RWPE2 (cell line): ENCODE measurements at regions not wholly inside any gene's neighbourhood (a gene's known extent, or its start where the extent isn't known, plus 50 kb on each side); places are given as distances from the start of the nearest gene placed in this dataset.

Experiments used
- ATAC-seq: fragments of 200-7000 bp; cut with Tn5 transposase; 3 replicates; pipeline ENCODE4 v1.9.1; 2021; ENCODE audit warnings: low read depth
- DNase-seq: peaks from one replicate; pipeline ENCODE4 v3.0.0-alpha.2; 2020; ENCODE audit warnings: low spot score
- H3K27ac ChIP-seq: fragments of 450-650 bp; 2 replicates; pipeline ENCODE4 v1.5.1; 2017; ENCODE audit warnings: mild to moderate bottlenecking; ENCODE audit not compliant: poor library complexity, severe bottlenecking
- H3K27me3 ChIP-seq: fragments of 250-450 bp; sonication (Bioruptor Pico); 2 replicates; pipeline ENCODE4 v1.5.1; 2021; ENCODE audit warnings: mild to moderate bottlenecking, moderate library complexity; ENCODE audit not compliant: insufficient read depth, poor library complexity, severe bottlenecking
- H3K36me3 ChIP-seq: fragments of 250-450 bp; sonication (Bioruptor Pico); 2 replicates; pipeline ENCODE4 v1.5.1; 2020; ENCODE audit warnings: low read depth, mild to moderate bottlenecking, moderate library complexity
- H3K4me1 ChIP-seq: fragments of 250-450 bp; sonication (Bioruptor Pico); 2 replicates; pipeline ENCODE4 v1.5.1; 2021; ENCODE audit warnings: mild to moderate bottlenecking, moderate library complexity; ENCODE audit not compliant: insufficient read depth, poor library complexity, severe bottlenecking
- H3K4me3 ChIP-seq: fragments of 250-450 bp; sonication (Bioruptor Pico); 2 replicates; pipeline ENCODE4 v1.5.1; 2021; ENCODE audit warnings: mild to moderate bottlenecking, moderate library complexity; ENCODE audit not compliant: severe bottlenecking
- H3K9me3 ChIP-seq: fragments of 250-450 bp; sonication (Bioruptor Pico); 2 replicates; pipeline ENCODE4 v1.5.1; 2021; ENCODE audit warnings: mild to moderate bottlenecking, moderate library complexity; ENCODE audit not compliant: severe bottlenecking
- TF ChIP-seq, protein P1 (sequence below): fragments of 450-650 bp; IDR thresholded peaks from one replicate; pipeline ENCODE4 v1.5.1; 2017; ENCODE audit warnings: mild to moderate bottlenecking, moderate library complexity; ENCODE audit not compliant: poor library complexity, severe bottlenecking

DNA sequence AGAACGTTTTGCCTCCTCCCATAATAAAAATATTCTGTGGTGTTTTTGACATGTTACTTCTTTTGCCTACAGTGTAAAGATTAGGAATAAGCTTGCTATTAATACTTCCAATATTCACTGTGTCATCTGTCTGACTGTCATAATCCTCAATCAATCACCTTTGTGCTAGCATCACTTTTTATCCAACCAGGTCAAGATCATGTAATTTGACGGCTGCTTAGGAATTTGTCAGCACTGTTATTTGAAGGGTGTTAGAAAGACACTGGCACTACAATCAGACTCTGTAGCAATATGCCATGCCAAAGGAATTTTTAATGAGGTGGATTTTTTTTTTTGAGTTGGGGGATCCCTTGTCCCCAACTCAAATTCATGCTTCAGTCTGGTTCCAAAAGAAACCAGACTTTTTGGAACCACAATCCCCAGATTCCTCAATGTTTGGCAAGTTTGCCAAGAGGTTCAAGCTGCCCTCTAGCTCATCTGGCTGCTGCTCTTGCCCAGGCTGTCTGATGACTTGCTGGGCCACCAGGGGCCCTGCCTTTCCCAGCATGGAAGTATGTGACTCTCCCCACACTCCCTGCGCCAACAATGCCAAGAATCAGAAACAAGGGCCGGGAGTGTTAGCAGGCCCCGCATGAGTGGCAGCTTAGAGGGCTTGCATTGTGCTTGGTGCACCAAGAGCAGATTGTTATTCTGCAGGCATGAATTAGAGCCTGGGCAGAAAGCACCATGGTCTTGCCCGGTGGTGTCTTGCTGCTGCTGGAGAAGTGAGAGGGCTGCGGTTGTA lies 58.6 kb upstream of the TSC22D2 start:
- no peak overlapping the region for H3K4me3 ChIP-seq
- ATAC-seq: no peak
- H3K36me3 ChIP-seq: no peaks in the 10 kb centered on the region
- DNase-seq: no peak
- H3K27me3 ChIP-seq: no peaks in the 10 kb centered on the region
- peaks cover 81% of the 10 kb centered on the region for H3K4me1 ChIP-seq
- H3K27ac ChIP-seq: peak overlapping the region; percentile 97
- TF ChIP-seq, protein P1, sequence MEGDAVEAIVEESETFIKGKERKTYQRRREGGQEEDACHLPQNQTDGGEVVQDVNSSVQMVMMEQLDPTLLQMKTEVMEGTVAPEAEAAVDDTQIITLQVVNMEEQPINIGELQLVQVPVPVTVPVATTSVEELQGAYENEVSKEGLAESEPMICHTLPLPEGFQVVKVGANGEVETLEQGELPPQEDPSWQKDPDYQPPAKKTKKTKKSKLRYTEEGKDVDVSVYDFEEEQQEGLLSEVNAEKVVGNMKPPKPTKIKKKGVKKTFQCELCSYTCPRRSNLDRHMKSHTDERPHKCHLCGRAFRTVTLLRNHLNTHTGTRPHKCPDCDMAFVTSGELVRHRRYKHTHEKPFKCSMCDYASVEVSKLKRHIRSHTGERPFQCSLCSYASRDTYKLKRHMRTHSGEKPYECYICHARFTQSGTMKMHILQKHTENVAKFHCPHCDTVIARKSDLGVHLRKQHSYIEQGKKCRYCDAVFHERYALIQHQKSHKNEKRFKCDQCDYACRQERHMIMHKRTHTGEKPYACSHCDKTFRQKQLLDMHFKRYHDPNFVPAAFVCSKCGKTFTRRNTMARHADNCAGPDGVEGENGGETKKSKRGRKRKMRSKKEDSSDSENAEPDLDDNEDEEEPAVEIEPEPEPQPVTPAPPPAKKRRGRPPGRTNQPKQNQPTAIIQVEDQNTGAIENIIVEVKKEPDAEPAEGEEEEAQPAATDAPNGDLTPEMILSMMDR: no peak
- H3K9me3 ChIP-seq: no peaks in the 10 kb centered on the region

- peak overlapping the region; percentile 97 for H3K27ac ChIP-seq
- DNase-seq: no peak
- H3K27me3 ChIP-seq: no peaks in the 10 kb centered on the region
- no peaks in the 10 kb centered on the region for H3K36me3 ChIP-seq
- peaks cover 85% of the 10 kb centered on the region for H3K4me1 ChIP-seq
- peak; percentile 70 for ATAC-seq
- TF ChIP-seq, protein P1: no peak
- H3K9me3 ChIP-seq: no peaks in the 10 kb centered on the region
- H3K4me3 ChIP-seq: no peak overlapping the region
These were observed 59.6 kb upstream of the TSC22D2 start for GRCh38 chr3:150348500-150348899.

GRCh38 chr3:150346981-150347863 lies 60.9 kb upstream of the TSC22D2 start:
- Histone ChIP-seq H3K27ac (peak overlapping the region; percentile 97), H3K4me1 (peaks cover 82% of the 10 kb centered on the region), H3K36me3 (no peaks in the 10 kb centered on the region), H3K27me3 (no peaks in the 10 kb centered on the region), H3K9me3 (no peaks in the 10 kb centered on the region), H3K4me3 (no peak overlapping the region)
- ATAC-seq: 0 out of 3 replicates have a peak, but pooled peaks have one; percentile 6
- no peak for DNase-seq
- TF ChIP-seq, protein P1: no peak

DNA sequence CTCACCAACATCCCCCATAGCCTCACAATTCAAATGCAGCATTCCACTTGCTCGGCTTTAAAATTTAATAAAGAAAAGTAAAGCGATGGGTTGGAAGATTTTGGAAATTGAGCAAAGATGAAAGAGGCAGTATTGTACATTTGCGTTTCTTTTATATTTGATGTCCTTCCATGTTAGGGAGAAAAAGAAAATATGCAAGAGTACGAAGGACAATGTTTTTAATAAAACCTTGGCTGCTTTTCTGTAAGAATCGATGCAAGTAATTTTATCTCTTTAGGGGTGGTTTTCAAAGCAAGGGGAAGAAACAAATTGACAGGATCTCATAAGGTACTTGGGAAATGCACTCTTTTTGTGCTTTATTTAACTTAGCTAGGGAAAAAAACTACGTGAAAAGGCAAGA lies 61.8 kb upstream of the TSC22D2 start:
- no peaks in the 10 kb centered on the region for H3K9me3 ChIP-seq
- no peak for ATAC-seq
- no peaks in the 10 kb centered on the region for H3K27me3 ChIP-seq
- peak overlapping the region; percentile 97 for H3K27ac ChIP-seq
- TF ChIP-seq, protein P1: no peak
- no peaks in the 10 kb centered on the region for H3K36me3 ChIP-seq
- no peak overlapping the region for H3K4me3 ChIP-seq
- peaks cover 72% of the 10 kb centered on the region for H3K4me1 ChIP-seq
- DNase-seq: no peak
